ENCODE measurements at regions not wholly inside any gene's neighbourhood (a gene's known extent, or its start where the extent isn't known, plus 50 kb on each side); places are given as distances from the start of the nearest gene placed in this dataset.
A peak's percentile ranks its signal among the peaks of the same experiment; 100 is the strongest.
"Not testable (repeated sequence)": the region's sequence is repeated elsewhere in the genome, so short reads cannot be mapped to it uniquely, and the experiment has no call there.

DNA sequence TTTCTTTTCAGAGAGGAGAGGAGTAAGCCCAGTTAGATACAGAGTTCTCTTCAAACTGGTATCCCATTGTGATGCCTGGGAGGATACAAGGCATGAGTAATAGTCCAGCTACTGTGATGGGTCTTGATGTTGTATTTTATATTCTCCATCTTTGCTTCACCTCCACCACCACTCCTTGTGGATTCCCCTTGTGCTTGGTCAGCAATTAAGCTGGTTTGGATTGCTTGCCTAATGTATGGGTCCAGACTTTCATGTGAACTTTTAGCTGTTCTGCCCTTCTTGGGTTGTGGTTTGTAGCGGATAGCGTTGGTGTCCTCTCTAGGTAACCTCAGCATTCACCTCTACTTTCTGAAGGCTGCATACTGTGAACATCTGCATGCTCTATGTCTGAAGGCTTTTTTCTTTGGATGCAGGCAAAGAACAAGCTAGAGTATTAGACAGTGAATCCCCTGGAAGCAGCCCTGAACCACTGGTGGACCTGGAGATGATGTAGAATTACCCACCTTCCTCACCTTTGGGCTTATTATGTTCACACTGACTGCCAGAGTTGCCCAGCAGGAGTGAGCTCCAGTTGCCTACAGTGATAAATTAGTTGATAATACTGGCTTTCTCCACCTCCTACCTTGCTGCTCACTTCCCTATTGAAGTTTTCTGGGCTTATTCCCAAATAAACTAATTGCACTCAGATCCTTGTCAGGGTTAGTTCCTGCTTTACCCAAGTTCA lies 126.5 kb upstream of the MTPN start:
- H3K4me1 ChIP-seq (ENCODE audit: insufficient read depth), result no peaks in the 10 kb centered on the region
- H3K27ac ChIP-seq, result no peak overlapping the region
- no peaks in the 10 kb centered on the region for H3F3A ChIP-seq (ENCODE audit: insufficient read depth)
- H3K9me2 ChIP-seq (ENCODE audit: insufficient read depth), result no peaks in the 10 kb centered on the region
- TF ChIP-seq EZH2phosphoT487 (IDR thresholded peaks at IDR 0.05; ENCODE audit: insufficient read depth, low read depth), result no peak
- no peak for TF ChIP-seq EZH2 (IDR thresholded peaks at IDR 0.05; ENCODE audit: insufficient read depth, poor library complexity, severe bottlenecking)
- in situ Hi-C loops (cut with MboI), result no loop called here
- no peak overlapping the region for H3K4me3 ChIP-seq
- H3K36me3 ChIP-seq (ENCODE audit: low read depth), result no peaks in the 10 kb centered on the region
- no peaks in the 10 kb centered on the region for H3K9me3 ChIP-seq (ENCODE audit: low read depth)
- no peak for DNase-seq
- H3K79me2 ChIP-seq (ENCODE audit: insufficient read depth), result no peaks in the 10 kb centered on the region
- WGBS, 2 experiments (ENCODE audit: low coverage in 1 of 2, low lambda C conversion rate in 2 of 2, missing lambda C conversion rate in 2 of 2), result 54 to 61% methylated on average over 2 of the region's 2 CpGs
- no peak overlapping the region for H2AFZ ChIP-seq
- H3K9ac ChIP-seq, result no peak overlapping the region
- no peak overlapping the region for H3K4me2 ChIP-seq (ENCODE audit: unreplicated experiment)
- no peaks in the 10 kb centered on the region for H4K20me1 ChIP-seq (ENCODE audit: insufficient read depth)
- H3K27me3 ChIP-seq (replicated peaks; ENCODE audit: insufficient read depth), result no peaks in the 10 kb centered on the region

DNA sequence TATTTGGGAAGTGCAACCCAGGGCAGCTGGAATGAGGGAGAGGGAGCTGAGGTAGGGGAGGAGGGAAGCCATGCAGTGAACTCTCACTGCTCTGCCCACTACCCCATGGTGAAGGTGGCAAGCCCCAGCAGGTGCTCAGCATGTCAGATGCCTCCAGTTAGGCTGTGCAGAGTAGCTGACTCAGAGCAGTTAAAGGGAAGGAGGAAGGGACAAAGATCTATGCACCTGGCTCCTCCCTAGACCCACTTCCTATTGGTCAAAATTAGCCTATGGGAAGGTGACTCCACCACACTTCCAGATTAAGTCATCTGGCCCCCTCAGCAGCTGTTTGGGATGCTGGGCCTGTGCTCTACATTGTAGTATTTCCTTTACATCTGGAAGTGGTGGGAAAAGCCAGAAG lies 125.7 kb upstream of the MTPN start:
- H3K9me2 ChIP-seq (ENCODE audit: insufficient read depth), result no peaks in the 10 kb centered on the region
- H3K27ac ChIP-seq, result no peak overlapping the region
- no peaks in the 10 kb centered on the region for H3K4me1 ChIP-seq (ENCODE audit: insufficient read depth)
- no peaks in the 10 kb centered on the region for H3K9me3 ChIP-seq (ENCODE audit: low read depth)
- H3K27me3 ChIP-seq (replicated peaks; ENCODE audit: insufficient read depth), result no peaks in the 10 kb centered on the region
- no peaks in the 10 kb centered on the region for H3K79me2 ChIP-seq (ENCODE audit: insufficient read depth)
- H3K4me2 ChIP-seq (ENCODE audit: unreplicated experiment), result no peak overlapping the region
- H2AFZ ChIP-seq, result no peak overlapping the region
- DNase-seq, result no peak
- H3K36me3 ChIP-seq (ENCODE audit: low read depth), result no peaks in the 10 kb centered on the region
- no peaks in the 10 kb centered on the region for H4K20me1 ChIP-seq (ENCODE audit: insufficient read depth)
- H3K4me3 ChIP-seq, result no peak overlapping the region
- no peak for TF ChIP-seq EZH2phosphoT487 (IDR thresholded peaks at IDR 0.05; ENCODE audit: insufficient read depth, low read depth)
- TF ChIP-seq EZH2 (IDR thresholded peaks at IDR 0.05; ENCODE audit: insufficient read depth, poor library complexity, severe bottlenecking), result no peak
- in situ Hi-C loops (cut with MboI), result no loop called here
- no peaks in the 10 kb centered on the region for H3F3A ChIP-seq (ENCODE audit: insufficient read depth)
- no peak overlapping the region for H3K9ac ChIP-seq

DNA sequence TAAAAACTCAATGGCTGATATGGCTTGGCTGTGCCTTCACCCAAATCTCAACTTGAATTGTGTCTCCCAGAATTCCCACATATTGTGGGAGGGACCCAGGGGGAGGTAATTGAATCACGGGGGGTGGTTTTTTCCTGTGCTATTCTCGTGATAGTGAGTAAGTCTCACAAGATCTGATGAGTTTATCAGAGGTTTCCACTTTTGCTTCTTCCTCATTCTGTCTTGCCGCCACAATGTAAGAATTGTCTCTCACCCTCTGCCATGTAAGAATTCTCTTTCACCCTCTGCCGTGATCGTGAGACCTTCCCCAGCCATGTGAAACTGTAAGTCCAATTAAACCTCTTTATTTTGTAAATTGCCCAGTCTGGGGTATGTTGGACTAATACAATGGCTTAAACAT lies 115.6 kb upstream of the MTPN start:
- H3K4me1 ChIP-seq (ENCODE audit: insufficient read depth); H4K20me1 ChIP-seq (ENCODE audit: insufficient read depth); H2AFZ ChIP-seq; H3K27ac ChIP-seq; H3K9ac ChIP-seq; H3K36me3 ChIP-seq (ENCODE audit: low read depth); H3F3A ChIP-seq (ENCODE audit: insufficient read depth); H3K4me3 ChIP-seq; H3K9me3 ChIP-seq (ENCODE audit: low read depth); H3K27me3 ChIP-seq (replicated peaks; ENCODE audit: insufficient read depth); in situ Hi-C loops (cut with MboI); DNase-seq; H3K4me2 ChIP-seq (ENCODE audit: unreplicated experiment); H3K79me2 ChIP-seq (ENCODE audit: insufficient read depth); H3K9me2 ChIP-seq (ENCODE audit: insufficient read depth): not testable (repeated sequence)
- 26 to 32% methylated on average over 5 of the region's 5 CpGs for WGBS, 2 experiments (ENCODE audit: low coverage in 1 of 2, low lambda C conversion rate in 2 of 2, missing lambda C conversion rate in 2 of 2)

DNA sequence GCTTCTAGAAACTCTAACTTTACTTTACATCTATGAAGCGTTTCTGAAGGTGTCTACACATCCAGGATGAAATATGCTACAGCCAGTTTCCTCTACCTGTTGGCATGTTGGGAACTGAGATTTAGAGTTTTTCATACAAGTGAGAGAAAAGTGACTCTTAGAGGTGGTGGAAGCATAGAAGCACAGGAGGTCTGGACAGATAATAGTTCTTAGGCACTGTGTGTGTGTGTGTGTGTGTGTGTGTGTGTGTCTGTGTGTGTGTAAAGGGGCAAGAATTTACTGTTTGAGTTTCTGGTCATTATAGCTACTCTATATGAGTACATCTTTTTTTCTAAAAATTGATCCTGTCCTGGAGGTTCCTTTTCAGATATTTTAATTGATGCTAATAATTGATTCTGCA lies 110.7 kb upstream of the MTPN start:
- in situ Hi-C loops (cut with MboI), result no loop called here

DNA sequence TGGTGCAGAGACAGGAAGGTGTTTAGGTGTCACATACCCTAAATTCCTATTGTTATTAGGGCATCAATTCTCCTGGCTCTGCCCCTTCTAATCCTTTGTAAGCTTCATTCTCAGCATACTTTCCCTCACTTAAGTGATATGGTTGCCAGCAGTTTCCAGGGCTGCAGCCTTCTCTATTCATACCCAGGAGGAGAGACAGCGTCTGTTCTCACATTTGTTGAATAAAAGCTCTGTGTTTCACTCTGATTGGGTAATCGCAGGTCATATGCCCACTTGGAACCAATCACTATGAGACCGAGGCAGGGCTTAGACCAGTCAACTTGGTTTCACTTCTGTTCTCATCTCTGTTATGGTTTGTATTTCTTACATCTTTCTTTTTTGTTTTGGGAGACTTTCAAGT lies 109.6 kb upstream of the MTPN start:
- peak overlapping the region; percentile 77 for H3K4me2 ChIP-seq (ENCODE audit: unreplicated experiment)
- H4K20me1 ChIP-seq (ENCODE audit: insufficient read depth), result no peaks in the 10 kb centered on the region
- DNase-seq, result peak; percentile 87
- 23 to 25% methylated on average over 3 of the region's 3 CpGs for WGBS, 2 experiments (ENCODE audit: low coverage in 1 of 2, low lambda C conversion rate in 2 of 2, missing lambda C conversion rate in 2 of 2)
- H3K27ac ChIP-seq, result no peak overlapping the region
- peak overlapping the region; percentile 69 for H3K9ac ChIP-seq
- H3K27me3 ChIP-seq (replicated peaks; ENCODE audit: insufficient read depth), result no peaks in the 10 kb centered on the region
- no peaks in the 10 kb centered on the region for H3K36me3 ChIP-seq (ENCODE audit: low read depth)
- peak overlapping the region; percentile 73 for H3K4me3 ChIP-seq
- no peaks in the 10 kb centered on the region for H3K9me3 ChIP-seq (ENCODE audit: low read depth)
- no peaks in the 10 kb centered on the region for H3K9me2 ChIP-seq (ENCODE audit: insufficient read depth)
- H2AFZ ChIP-seq, result peak overlapping the region; percentile 89
- no peaks in the 10 kb centered on the region for H3F3A ChIP-seq (ENCODE audit: insufficient read depth)
- TF ChIP-seq EZH2phosphoT487 (IDR thresholded peaks at IDR 0.05; ENCODE audit: insufficient read depth, low read depth), result no peak
- no peak for TF ChIP-seq EZH2 (IDR thresholded peaks at IDR 0.05; ENCODE audit: insufficient read depth, poor library complexity, severe bottlenecking)
- H3K4me1 ChIP-seq (ENCODE audit: insufficient read depth), result no peaks in the 10 kb centered on the region
- in situ Hi-C loops (cut with MboI), result no loop called here
- no peaks in the 10 kb centered on the region for H3K79me2 ChIP-seq (ENCODE audit: insufficient read depth)

More for the DNA sequence above, 110.7 kb upstream of the MTPN start:
- no peak overlapping the region for H3K9ac ChIP-seq
- no peak for TF ChIP-seq EZH2 (IDR thresholded peaks at IDR 0.05; ENCODE audit: insufficient read depth, poor library complexity, severe bottlenecking)
- 38 to 59% methylated on average over 1 of the region's 1 CpG for WGBS, 2 experiments (ENCODE audit: low coverage in 1 of 2, low lambda C conversion rate in 2 of 2, missing lambda C conversion rate in 2 of 2)
- no peak overlapping the region for H3K27ac ChIP-seq
- H3K4me1 ChIP-seq (ENCODE audit: insufficient read depth), result no peaks in the 10 kb centered on the region
- no peaks in the 10 kb centered on the region for H3K27me3 ChIP-seq (replicated peaks; ENCODE audit: insufficient read depth)
- H3K9me2 ChIP-seq (ENCODE audit: insufficient read depth), result no peaks in the 10 kb centered on the region
- H3K79me2 ChIP-seq (ENCODE audit: insufficient read depth), result no peaks in the 10 kb centered on the region
- H2AFZ ChIP-seq, result peak overlapping the region; percentile 89
- peak overlapping the region; percentile 77 for H3K4me2 ChIP-seq (ENCODE audit: unreplicated experiment)
- no peaks in the 10 kb centered on the region for H3F3A ChIP-seq (ENCODE audit: insufficient read depth)
- H4K20me1 ChIP-seq (ENCODE audit: insufficient read depth), result no peaks in the 10 kb centered on the region
- no peak for DNase-seq
- H3K36me3 ChIP-seq (ENCODE audit: low read depth), result no peaks in the 10 kb centered on the region
- H3K9me3 ChIP-seq (ENCODE audit: low read depth), result no peaks in the 10 kb centered on the region
- no peak overlapping the region; the same call in 1 of the 2 replicates for H3K4me3 ChIP-seq

Measured in GM23248 (cell line).